Trophoblast cell (in vitro differentiated cells and primary cell): ENCODE measurements at regions not wholly inside any gene's neighbourhood (a gene's known extent, or its start where the extent isn't known, plus 50 kb on each side); places are given as distances from the start of the nearest gene placed in this dataset.

Source experiments
- DNase-seq, 2 donors: peaks; one replicate each; pipeline ENCODE4 v3.0.0-alpha.2; 2016
- H2AFZ ChIP-seq: 2 replicates; pipeline ENCODE4 v1.6.1; 2013; ENCODE audit warnings: low read length, moderate library complexity, mild to moderate bottlenecking; ENCODE audit not compliant: insufficient read depth, poor library complexity
- H2AK5ac ChIP-seq: 2 replicates; pipeline ENCODE4 v1.6.1; 2013; ENCODE audit warnings: mild to moderate bottlenecking, low read length
- H2BK120ac ChIP-seq: 2 replicates; pipeline ENCODE4 v1.6.1; 2013; ENCODE audit warnings: low read length, mild to moderate bottlenecking, moderate library complexity; ENCODE audit not compliant: insufficient read depth, poor library complexity
- H2BK12ac ChIP-seq: 2 replicates; pipeline ENCODE4 v1.6.1; 2013; ENCODE audit warnings: mild to moderate bottlenecking, low read length, moderate library complexity
- H2BK5ac ChIP-seq: 2 replicates; pipeline ENCODE4 v1.6.1; 2013; ENCODE audit warnings: low read length, low read depth, moderate library complexity, mild to moderate bottlenecking; ENCODE audit not compliant: poor library complexity
- H3K14ac ChIP-seq: 2 replicates; pipeline ENCODE4 v1.6.1; 2013; ENCODE audit warnings: mild to moderate bottlenecking, low read length
- H3K18ac ChIP-seq: 2 replicates; pipeline ENCODE4 v1.6.1; 2013; ENCODE audit warnings: mild to moderate bottlenecking, low read length
- H3K23ac ChIP-seq: 2 replicates; pipeline ENCODE4 v1.6.1; 2013; ENCODE audit warnings: low read length
- H3K27ac ChIP-seq: 2 replicates; pipeline ENCODE4 v1.5.1; 2013; ENCODE audit warnings: low read depth, mild to moderate bottlenecking, inconsistent platforms, low read length, moderate library complexity
- H3K27me3 ChIP-seq: 2 replicates; pipeline ENCODE4 v1.6.1; 2013; ENCODE audit warnings: inconsistent platforms, mild to moderate bottlenecking, low read length, moderate library complexity; ENCODE audit not compliant: insufficient read depth
- H3K36me3 ChIP-seq, 2 experiments: 1 replicate in 1 of 2; 2 replicates in 1 of 2; pipeline ENCODE4 v1.6.1; 2013; ENCODE audit warnings: low read length in 2 of 2, mild to moderate bottlenecking in 2 of 2, moderate library complexity in 1 of 2; ENCODE audit not compliant: insufficient read depth in 2 of 2, control insufficient read depth in 1 of 2
- H3K4ac ChIP-seq: 2 replicates; pipeline ENCODE4 v1.6.1; 2013; ENCODE audit warnings: low read depth, mild to moderate bottlenecking, low read length, moderate library complexity
- H3K4me1 ChIP-seq, 2 experiments: 1 replicate in 1 of 2; 2 replicates in 1 of 2; pipeline ENCODE4 v1.6.1; 2013; ENCODE audit warnings: low read length in 2 of 2, mild to moderate bottlenecking in 2 of 2, moderate library complexity in 1 of 2; ENCODE audit not compliant: insufficient read depth in 2 of 2, control insufficient read depth in 1 of 2
- H3K4me2 ChIP-seq: 2 replicates; pipeline ENCODE4 v1.6.1; 2013; ENCODE audit warnings: inconsistent platforms, mild to moderate bottlenecking, low read length, moderate library complexity
- H3K4me3 ChIP-seq: 2 replicates; pipeline ENCODE4 v1.5.1; 2013; ENCODE audit warnings: mild to moderate bottlenecking, low read depth, low read length, inconsistent platforms
- H3K79me1 ChIP-seq: one replicate; pipeline ENCODE4 v1.6.1; 2013; ENCODE audit warnings: low read length
- H3K79me2 ChIP-seq: 2 replicates; pipeline ENCODE4 v1.6.1; 2013; ENCODE audit warnings: low read length, mild to moderate bottlenecking; ENCODE audit not compliant: control insufficient read depth, insufficient read depth, poor library complexity
- H3K9ac ChIP-seq: 2 replicates; pipeline ENCODE4 v1.6.1; 2013; ENCODE audit warnings: mild to moderate bottlenecking, low read length
- H3K9me3 ChIP-seq: 2 replicates; pipeline ENCODE4 v1.6.1; 2013; ENCODE audit warnings: low read depth, mild to moderate bottlenecking, control low read depth, inconsistent platforms, low read length; ENCODE audit not compliant: insufficient read depth
- H4K12ac ChIP-seq: 2 replicates; pipeline ENCODE4 v1.6.1; 2013; ENCODE audit warnings: low read depth, mild to moderate bottlenecking, low read length, moderate library complexity
- H4K8ac ChIP-seq: 2 replicates; pipeline ENCODE4 v1.6.1; 2013; ENCODE audit warnings: low read depth, mild to moderate bottlenecking, low read length, moderate library complexity
- H4K91ac ChIP-seq: one replicate; pipeline ENCODE4 v1.6.1; 2013; ENCODE audit warnings: low read depth, mild to moderate bottlenecking, low read length, moderate library complexity
- WGBS: extraction: QIAGEN DNeasy Blood & Tissue Kit; methylation state at CpG from one replicate; pipeline ENCODE4 v1.1.7; 2013; ENCODE audit warnings: missing lambda C conversion rate; ENCODE audit not compliant: insufficient read length, insufficient coverage; ENCODE audit errors: extremely low coverage; 5-methylcytosine and 5-hydroxymethylcytosine counted together

GRCh38 chr3:102089239-102089638 is 239.9 kb downstream of the NFKBIZ start:
- no peak overlapping the region for H4K91ac ChIP-seq
- H3K18ac ChIP-seq = no peak overlapping the region
- WGBS = no CpG with 5 or more reads among the region's 3 CpGs
- H3K4me1 ChIP-seq = no peaks in the 10 kb centered on the region
- no peak overlapping the region for H4K8ac ChIP-seq
- H2BK5ac ChIP-seq = no peak overlapping the region
- no peaks in the 10 kb centered on the region for H3K9me3 ChIP-seq
- H3K79me2 ChIP-seq = no peaks in the 10 kb centered on the region
- no peak overlapping the region for H3K23ac ChIP-seq
- H3K36me3 ChIP-seq = no peaks in the 10 kb centered on the region
- H2BK12ac ChIP-seq = no peak overlapping the region
- H3K27ac ChIP-seq = no peak overlapping the region
- H3K27me3 ChIP-seq = no peaks in the 10 kb centered on the region
- no peak overlapping the region for H3K4me3 ChIP-seq
- H2AFZ ChIP-seq = no peak overlapping the region
- no peak for DNase-seq
- no peak overlapping the region for H3K14ac ChIP-seq
- H3K79me1 ChIP-seq = no peaks in the 10 kb centered on the region
- no peak overlapping the region for H2BK120ac ChIP-seq
- no peak overlapping the region for H2AK5ac ChIP-seq
- no peak overlapping the region for H4K12ac ChIP-seq
- H3K9ac ChIP-seq = no peak overlapping the region
- no peak overlapping the region for H3K4me2 ChIP-seq
- no peak overlapping the region for H3K4ac ChIP-seq

GRCh38 chr3:102089904-102090720 is 240.8 kb downstream of the NFKBIZ start:
- Histone ChIP-seq H3K79me2 (no peaks in the 10 kb centered on the region), H4K12ac (no peak overlapping the region), H4K91ac (no peak overlapping the region), H3K9ac (no peak overlapping the region), H2AK5ac (no peak overlapping the region), H2BK120ac (no peak overlapping the region), H3K14ac (no peak overlapping the region), H4K8ac (no peak overlapping the region), H3K79me1 (no peaks in the 10 kb centered on the region), H3K4me1 (peaks cover 0 to under 1% of the 10 kb centered on the region in 2 experiments), H3K4me3 (no peak overlapping the region), H2AFZ (no peak overlapping the region), H2BK5ac (no peak overlapping the region), H3K4ac (no peak overlapping the region), H3K23ac (no peak overlapping the region), H3K4me2 (no peak overlapping the region), H3K27ac (no peak overlapping the region), H3K36me3 (no peaks in the 10 kb centered on the region), H3K9me3 (no peaks in the 10 kb centered on the region), H3K18ac (no peak overlapping the region), H2BK12ac (no peak overlapping the region), H3K27me3 (no peaks in the 10 kb centered on the region)
- no CpG with 5 or more reads among the region's 10 CpGs for WGBS
- no peak for DNase-seq

- Histone ChIP-seq H2AK5ac (no peak overlapping the region), H2AFZ (no peak overlapping the region), H3K4me1 (peaks cover 0 to 5% of the 10 kb centered on the region in 2 experiments), H3K18ac (no peak overlapping the region), H3K23ac (no peak overlapping the region), H2BK5ac (no peak overlapping the region), H2BK12ac (no peak overlapping the region), H4K8ac (no peak overlapping the region), H4K12ac (no peak overlapping the region), H4K91ac (no peak overlapping the region), H3K4me3 (no peak overlapping the region), H3K27ac (no peak overlapping the region), H3K79me2 (no peaks in the 10 kb centered on the region), H3K9ac (no peak overlapping the region), H3K9me3 (no peaks in the 10 kb centered on the region), H3K4me2 (no peak overlapping the region), H2BK120ac (no peak overlapping the region), H3K4ac (no peak overlapping the region), H3K36me3 (no peaks in the 10 kb centered on the region), H3K79me1 (no peaks in the 10 kb centered on the region), H3K14ac (no peak overlapping the region), H3K27me3 (no peaks in the 10 kb centered on the region)
- DNase-seq = no peak
- no CpG with 5 or more reads among the region's 3 CpGs for WGBS
These were observed 241.4 kb downstream of the NFKBIZ start for GRCh38 chr3:102090721-102091045.

- H3K36me3 ChIP-seq = no peaks in the 10 kb centered on the region
- no peak overlapping the region for H3K27ac ChIP-seq
- H3K4ac ChIP-seq = no peak overlapping the region
- no peak overlapping the region for H3K14ac ChIP-seq
- no peaks in the 10 kb centered on the region for H3K79me1 ChIP-seq
- H4K91ac ChIP-seq = no peak overlapping the region
- H3K9ac ChIP-seq = no peak overlapping the region
- H3K79me2 ChIP-seq = no peaks in the 10 kb centered on the region
- no peak overlapping the region for H2AFZ ChIP-seq
- no peaks in the 10 kb centered on the region for H3K9me3 ChIP-seq
- H2BK5ac ChIP-seq = no peak overlapping the region
- H3K4me2 ChIP-seq = no peak overlapping the region
- no peak overlapping the region for H2BK12ac ChIP-seq
- no peak overlapping the region for H3K23ac ChIP-seq
- H2BK120ac ChIP-seq = no peak overlapping the region
- no peak overlapping the region for H4K12ac ChIP-seq
- no CpG with 5 or more reads among the region's 2 CpGs for WGBS
- H3K27me3 ChIP-seq = no peaks in the 10 kb centered on the region
- H3K4me3 ChIP-seq = no peak overlapping the region
- peaks cover 0 to 5% of the 10 kb centered on the region in 2 experiments for H3K4me1 ChIP-seq
- no peak overlapping the region for H3K18ac ChIP-seq
- no peak overlapping the region for H4K8ac ChIP-seq
- no peak for DNase-seq
- no peak overlapping the region for H2AK5ac ChIP-seq
These were observed 242.0 kb downstream of the NFKBIZ start for GRCh38 chr3:102091358-102091757.
